Muscle layer of duodenum (tissue), 2 donors: ENCODE measurements at regions not wholly inside any gene's neighbourhood (a gene's known extent, or its start where the extent isn't known, plus 50 kb on each side); places are given as distances from the start of the nearest gene placed in this dataset.
"Not testable (repeated sequence)": the region's sequence is repeated elsewhere in the genome, so short reads cannot be mapped to it uniquely, and the experiment has no call there.

Source experiments
- H3K27ac ChIP-seq: one replicate; pipeline ENCODE4 v1.7.0; 2013; ENCODE audit warnings: mild to moderate bottlenecking, low read length
- H3K27me3 ChIP-seq: one replicate; pipeline ENCODE4 v1.7.0; 2013; ENCODE audit warnings: low read depth, mild to moderate bottlenecking, control low read depth, low read length
- H3K36me3 ChIP-seq, 2 donors: one replicate each; pipeline ENCODE4 v1.7.0; 2013; ENCODE audit warnings: low read length in 2 of 2, control low read depth in 1 of 2, mild to moderate bottlenecking in 1 of 2; ENCODE audit not compliant: insufficient read depth in 2 of 2, control insufficient read depth in 1 of 2
- H3K4me1 ChIP-seq, 2 donors: one replicate each; pipeline ENCODE4 v1.7.0; 2013; ENCODE audit warnings: low read length in 2 of 2, mild to moderate bottlenecking in 2 of 2, control low read depth in 1 of 2, moderate library complexity in 1 of 2; ENCODE audit not compliant: insufficient read depth in 2 of 2, control insufficient read depth in 1 of 2
- H3K4me3 ChIP-seq, 2 donors: one replicate each; pipeline ENCODE4 v1.7.0; 2013; ENCODE audit warnings: low read length in 2 of 2, low read depth in 1 of 2, mild to moderate bottlenecking in 1 of 2
- H3K9me3 ChIP-seq, 2 donors: one replicate each; pipeline ENCODE4 v1.7.0; 2013; ENCODE audit warnings: low read length in 2 of 2, control low read depth in 1 of 2, mild to moderate bottlenecking in 1 of 2; ENCODE audit not compliant: control insufficient read depth in 1 of 2
- donor health status: healthy.

DNA sequence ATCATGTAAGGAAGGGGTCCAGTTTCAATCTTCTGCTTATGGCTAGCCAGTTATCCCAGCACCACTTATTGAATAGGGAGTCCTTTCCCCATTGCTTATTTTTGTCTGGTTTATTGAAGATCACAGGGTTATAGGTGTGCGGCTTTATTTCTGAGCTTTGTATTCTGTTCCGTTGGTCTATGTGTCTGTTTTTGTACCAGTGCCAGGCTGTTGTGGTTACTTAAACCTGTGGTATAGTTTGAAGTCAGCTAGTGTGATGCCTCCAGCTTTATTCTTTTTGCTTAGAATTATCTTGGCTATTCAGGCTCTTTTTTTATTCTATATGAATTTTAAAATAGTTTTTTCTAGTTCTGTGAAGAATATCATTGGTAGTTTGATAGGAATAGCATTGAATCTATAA, 234.6 kb upstream of the CASK start:
- H3K27ac ChIP-seq, H3K4me1 ChIP-seq, H3K27me3 ChIP-seq, H3K9me3 ChIP-seq, H3K4me3 ChIP-seq, H3K36me3 ChIP-seq: not testable (repeated sequence)

DNA sequence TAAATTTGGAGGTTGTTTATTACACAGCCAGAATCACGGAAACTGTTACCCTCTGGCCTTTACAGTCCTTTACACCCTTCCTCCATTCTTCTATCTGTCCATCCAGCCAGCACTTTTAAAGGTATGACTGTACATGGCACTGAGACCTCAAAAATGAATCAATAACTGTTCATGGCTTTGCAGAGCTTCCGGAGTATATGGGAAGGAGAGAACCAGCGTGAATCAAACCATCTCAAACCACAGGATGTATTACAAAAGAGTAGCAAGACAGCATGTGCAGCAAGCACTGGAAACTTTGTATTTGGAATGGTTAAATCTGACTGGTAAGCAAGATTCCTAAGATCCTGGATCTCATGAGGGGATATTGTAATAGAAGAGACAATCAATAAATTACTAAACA, 228.5 kb upstream of the CASK start:
- H3K27ac ChIP-seq = no peak overlapping the region
- no peaks in the 10 kb centered on the region for H3K4me1 ChIP-seq
- no peak overlapping the region for H3K4me3 ChIP-seq
- H3K27me3 ChIP-seq = no peaks in the 10 kb centered on the region
- no peaks in the 10 kb centered on the region for H3K9me3 ChIP-seq
- H3K36me3 ChIP-seq = no peaks in the 10 kb centered on the region

DNA sequence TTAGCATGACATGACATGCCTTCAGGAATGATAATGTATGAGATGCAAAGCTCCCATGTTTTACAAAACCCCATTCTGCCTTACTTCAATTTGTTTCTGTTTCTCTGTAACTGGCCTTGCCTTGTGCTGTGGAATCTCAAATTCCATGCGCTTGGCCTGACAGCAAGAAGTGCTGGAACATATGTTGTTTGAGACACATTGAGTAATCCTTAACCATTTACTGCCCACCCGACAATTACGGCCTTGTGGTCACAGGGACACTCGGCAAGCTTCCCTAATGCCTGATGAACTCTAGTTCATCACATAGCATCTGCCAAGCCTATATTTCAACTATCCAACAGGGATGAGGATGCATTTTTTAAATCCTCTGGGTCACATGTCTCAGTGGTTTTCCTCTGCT, 226.4 kb upstream of the CASK start:
- Histone ChIP-seq H3K4me1 (no peaks in the 10 kb centered on the region), H3K36me3 (no peaks in the 10 kb centered on the region), H3K27me3 (no peaks in the 10 kb centered on the region), H3K27ac (no peak overlapping the region), H3K4me3 (no peak overlapping the region), H3K9me3 (no peaks in the 10 kb centered on the region)

DNA sequence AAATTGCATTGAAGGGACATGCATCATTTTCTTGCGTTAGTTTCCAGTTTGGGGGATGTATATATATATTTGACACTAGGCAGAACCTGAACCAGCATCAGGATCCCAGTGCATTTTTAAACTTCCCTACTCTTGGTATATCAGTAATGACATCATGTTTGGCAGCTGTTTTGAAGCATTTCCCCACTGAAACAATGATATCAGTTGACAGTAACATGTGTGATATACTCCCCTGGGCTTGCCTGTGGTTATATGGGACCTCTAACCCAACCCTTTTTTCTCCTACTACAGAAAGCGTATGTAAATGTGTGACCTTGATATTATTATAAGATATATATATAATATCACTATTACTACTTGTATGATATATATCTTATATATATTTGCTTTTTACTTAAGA, 225.9 kb upstream of the CASK start:
- H3K4me3 ChIP-seq = no peak overlapping the region
- H3K4me1 ChIP-seq = no peaks in the 10 kb centered on the region
- H3K9me3 ChIP-seq = no peaks in the 10 kb centered on the region
- H3K27me3 ChIP-seq = no peaks in the 10 kb centered on the region
- H3K27ac ChIP-seq = no peak overlapping the region
- H3K36me3 ChIP-seq = no peaks in the 10 kb centered on the region

DNA sequence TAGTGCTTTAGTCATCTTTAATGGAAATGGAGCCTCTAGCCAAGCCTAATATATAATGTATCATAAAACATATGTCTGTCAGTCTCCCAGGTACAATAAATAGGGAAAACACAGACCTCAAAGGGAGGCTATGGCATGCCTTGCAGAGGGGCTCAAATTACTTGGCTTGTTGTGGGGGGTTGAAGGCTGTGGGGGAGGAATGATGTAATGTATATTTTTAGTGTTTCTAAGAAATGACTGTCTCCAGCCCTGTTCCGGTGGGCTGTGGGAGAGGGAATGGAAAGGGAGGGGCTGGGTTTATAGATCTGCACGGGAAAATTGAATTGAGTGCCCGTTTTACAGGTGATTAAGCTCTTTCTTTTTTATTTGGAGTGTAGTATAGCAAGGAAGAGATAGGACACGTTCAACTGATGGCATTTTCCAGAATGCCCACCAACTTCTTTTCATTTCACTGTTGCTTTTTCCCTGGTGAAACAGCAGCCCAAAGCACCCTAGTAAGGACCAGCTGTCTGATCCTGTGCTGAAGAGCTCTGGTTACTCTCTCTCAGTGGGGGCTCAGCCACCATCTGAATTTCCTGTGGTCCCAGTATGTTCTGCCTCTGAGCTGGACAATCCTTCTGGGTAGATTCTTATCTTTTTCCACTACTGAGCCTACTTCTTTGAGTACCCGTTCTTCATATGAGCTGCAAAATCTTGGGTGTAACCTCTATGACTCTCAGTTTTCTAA, 220.7 kb upstream of the CASK start:
- no peak overlapping the region for H3K4me3 ChIP-seq

DNA sequence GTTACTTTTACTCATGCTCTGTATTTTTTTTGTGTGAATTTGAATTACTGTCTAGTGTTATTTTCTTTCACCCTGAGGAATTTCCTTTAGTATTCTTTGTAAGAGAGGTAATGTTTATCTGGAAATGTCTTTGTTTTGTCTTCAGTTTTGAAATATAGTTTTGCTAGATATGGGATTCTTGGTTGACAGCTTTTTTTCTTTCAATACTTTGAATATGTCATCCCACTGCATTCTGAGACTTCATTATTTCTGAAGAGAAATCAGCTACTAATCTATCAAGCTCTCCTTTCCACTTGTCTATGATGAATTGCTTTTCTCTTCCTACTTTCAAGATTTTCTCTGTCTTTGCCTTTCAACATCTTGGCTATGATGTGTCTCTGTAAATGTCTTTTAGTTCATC, 217.0 kb upstream of the CASK start:
- H3K9me3 ChIP-seq = no peaks in the 10 kb centered on the region
- no peaks in the 10 kb centered on the region for H3K36me3 ChIP-seq
- H3K27me3 ChIP-seq = no peaks in the 10 kb centered on the region
- H3K4me3 ChIP-seq = no peak overlapping the region
- H3K4me1 ChIP-seq = no peaks in the 10 kb centered on the region
- no peak overlapping the region for H3K27ac ChIP-seq

More for the DNA sequence above, 220.7 kb upstream of the CASK start:
- H3K27ac ChIP-seq = no peak overlapping the region
- no peaks in the 10 kb centered on the region for H3K4me1 ChIP-seq
- H3K9me3 ChIP-seq = no peaks in the 10 kb centered on the region
- H3K27me3 ChIP-seq = no peaks in the 10 kb centered on the region
- H3K36me3 ChIP-seq = no peaks in the 10 kb centered on the region

DNA sequence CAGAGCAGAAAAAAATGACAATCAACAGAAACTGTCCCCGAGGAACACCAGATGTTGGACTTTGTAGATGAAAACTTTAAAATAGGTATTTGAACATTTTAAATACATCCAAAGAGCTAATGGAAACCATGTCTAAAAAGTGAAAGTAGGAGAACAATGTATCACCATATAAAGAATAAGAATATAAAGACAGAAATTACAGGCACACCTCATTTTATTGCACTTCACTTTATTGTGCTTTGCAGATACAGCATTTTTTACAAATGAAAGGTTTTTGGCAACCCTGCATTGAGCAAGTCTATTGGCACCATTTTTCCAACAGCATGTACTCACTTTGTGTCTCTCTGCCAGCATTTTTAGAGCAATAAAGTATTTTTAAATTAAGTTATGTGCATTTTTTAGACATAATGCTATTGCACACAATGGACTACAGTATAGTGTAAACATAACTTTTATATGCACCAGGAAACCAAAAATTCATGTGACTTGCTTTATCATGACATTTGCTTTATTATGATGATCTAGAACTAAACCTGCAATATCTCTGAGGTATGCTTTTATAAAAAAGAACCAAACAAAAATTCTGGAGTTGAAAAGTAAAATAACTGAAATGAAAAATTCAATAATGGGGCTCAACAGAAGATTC, 212.4 kb upstream of the CASK start:
- H3K36me3 ChIP-seq = no peaks in the 10 kb centered on the region
- H3K27me3 ChIP-seq = no peaks in the 10 kb centered on the region
- no peaks in the 10 kb centered on the region for H3K9me3 ChIP-seq
- no peak overlapping the region for H3K27ac ChIP-seq
- H3K4me3 ChIP-seq = no peak overlapping the region
- H3K4me1 ChIP-seq = no peaks in the 10 kb centered on the region

DNA sequence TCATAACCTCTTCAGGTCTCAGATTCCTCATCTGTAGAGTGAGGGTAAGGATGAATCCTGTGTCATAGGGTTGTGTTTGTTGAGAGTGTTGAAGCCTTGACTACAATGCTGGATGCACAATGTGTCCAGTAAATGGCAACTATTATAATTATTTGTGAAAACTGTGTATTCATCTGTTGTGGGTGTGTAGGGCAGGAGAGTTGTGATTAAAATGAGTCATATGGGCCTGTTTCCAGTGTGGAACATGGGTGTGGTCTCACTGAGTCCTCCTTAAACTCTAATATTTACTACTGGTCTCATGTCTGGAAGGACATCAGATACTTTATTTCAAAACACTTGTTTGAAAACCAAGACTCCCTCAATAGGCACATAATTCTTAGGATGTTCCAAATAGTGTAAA, 208.5 kb upstream of the CASK start:
- Histone ChIP-seq H3K27ac (no peak overlapping the region), H3K36me3 (no peaks in the 10 kb centered on the region), H3K9me3 (no peaks in the 10 kb centered on the region), H3K4me1 (no peaks in the 10 kb centered on the region), H3K4me3 (no peak overlapping the region), H3K27me3 (no peaks in the 10 kb centered on the region)

DNA sequence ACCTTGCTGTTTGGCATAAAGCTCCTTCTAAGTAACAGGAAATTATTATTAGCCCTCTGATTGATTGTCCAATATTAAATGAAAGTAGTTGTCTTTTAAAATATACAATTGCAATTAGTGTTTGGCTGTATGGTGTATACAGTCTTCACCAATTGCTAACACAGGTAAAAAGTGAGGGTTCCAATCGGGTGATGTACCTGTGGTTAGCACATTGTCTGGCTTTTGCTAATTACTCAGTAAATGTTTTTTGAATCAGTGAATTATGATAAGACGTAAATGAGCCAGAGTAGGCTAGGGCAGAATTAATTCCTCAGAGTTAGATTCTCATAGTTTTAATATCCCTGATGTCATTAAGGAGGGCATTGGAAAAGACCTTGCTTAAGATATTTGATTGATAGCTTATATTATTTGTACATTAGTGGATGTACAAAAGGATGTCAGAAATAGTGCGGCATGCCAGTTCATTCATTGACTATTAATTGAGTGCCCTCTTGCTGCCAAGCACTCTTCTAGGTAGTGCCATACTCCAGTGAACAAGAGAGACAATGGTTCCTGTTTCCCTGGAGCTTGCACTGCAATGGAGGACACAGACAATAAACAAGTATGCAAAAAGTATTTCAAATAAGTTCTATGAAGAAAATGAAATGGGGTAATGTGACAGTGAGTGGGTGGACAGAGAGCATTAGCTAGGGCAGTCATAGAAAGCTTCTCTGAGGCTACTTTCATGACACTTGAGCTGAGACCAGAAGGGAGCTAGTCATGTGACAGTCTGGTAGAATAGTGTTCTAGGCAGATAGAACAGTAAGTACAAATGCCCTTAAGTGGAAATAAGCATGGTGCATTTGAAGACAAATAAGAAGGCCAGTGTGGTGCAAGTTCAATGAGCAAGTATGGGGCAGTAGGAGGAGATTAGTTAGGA, 205.9 kb upstream of the CASK start:
- no peaks in the 10 kb centered on the region for H3K27me3 ChIP-seq
- no peaks in the 10 kb centered on the region for H3K36me3 ChIP-seq
- H3K4me3 ChIP-seq = no peak overlapping the region
- no peaks in the 10 kb centered on the region for H3K4me1 ChIP-seq
- no peak overlapping the region for H3K27ac ChIP-seq
- no peaks in the 10 kb centered on the region for H3K9me3 ChIP-seq

DNA sequence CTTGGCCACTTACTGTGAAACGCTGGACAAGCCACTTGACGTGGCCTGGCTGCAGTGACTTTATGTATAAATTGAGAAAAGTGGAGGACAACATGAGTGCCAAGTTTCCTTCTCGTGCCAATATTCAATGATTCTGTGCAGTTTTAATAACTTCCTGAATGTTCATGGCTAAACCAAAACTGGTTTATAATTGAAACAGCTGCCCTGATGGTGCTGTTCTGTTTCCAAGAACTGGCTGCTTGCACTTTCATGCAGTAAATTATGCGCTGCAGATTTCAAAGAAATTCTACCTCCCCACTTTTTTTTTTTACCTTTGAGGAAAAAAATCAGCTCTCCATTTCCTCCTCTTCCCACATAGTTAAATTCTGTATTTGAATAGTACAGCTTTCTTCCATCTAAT, 205.2 kb upstream of the CASK start:
- no peaks in the 10 kb centered on the region for H3K4me1 ChIP-seq
- no peaks in the 10 kb centered on the region for H3K9me3 ChIP-seq
- H3K36me3 ChIP-seq = no peaks in the 10 kb centered on the region
- no peaks in the 10 kb centered on the region for H3K27me3 ChIP-seq
- no peak overlapping the region for H3K4me3 ChIP-seq
- no peak overlapping the region for H3K27ac ChIP-seq

DNA sequence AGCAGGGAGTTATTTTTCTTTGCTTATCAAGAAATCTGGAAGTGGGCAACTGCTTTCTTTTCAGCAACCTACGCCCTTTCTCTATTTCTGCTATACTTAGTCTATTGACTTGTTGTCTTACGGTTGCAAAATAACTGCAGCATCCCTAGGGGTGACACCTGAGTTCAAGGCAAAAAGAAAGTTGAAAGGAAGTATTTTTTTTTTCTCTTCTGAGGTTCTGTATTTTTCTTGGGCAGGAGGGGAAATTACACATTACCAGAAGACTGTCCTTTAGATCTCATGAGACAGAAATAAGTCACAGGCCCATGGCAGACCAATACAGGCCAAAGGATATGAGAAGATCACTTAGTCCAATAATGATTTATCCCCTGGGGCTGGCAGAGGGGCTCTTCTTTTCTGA, 204.7 kb upstream of the CASK start:
- no peak overlapping the region for H3K27ac ChIP-seq
- H3K36me3 ChIP-seq = no peaks in the 10 kb centered on the region
- H3K4me3 ChIP-seq = no peak overlapping the region
- no peaks in the 10 kb centered on the region for H3K27me3 ChIP-seq
- H3K4me1 ChIP-seq = no peaks in the 10 kb centered on the region
- H3K9me3 ChIP-seq = no peaks in the 10 kb centered on the region
